Activated CD4-positive, alpha-beta T cell treated with anti-CD3 and anti-CD28 coated beads for 48 hours (primary cell): ENCODE measurements at regions not wholly inside any gene's neighbourhood (a gene's known extent, or its start where the extent isn't known, plus 50 kb on each side); places are given as distances from the start of the nearest gene placed in this dataset.
A peak's percentile ranks its signal among the peaks of the same experiment; 100 is the strongest.

Experiments
- DNase-seq: peaks from one replicate; pipeline ENCODE4 v3.0.0-alpha.2; 2020

DNA sequence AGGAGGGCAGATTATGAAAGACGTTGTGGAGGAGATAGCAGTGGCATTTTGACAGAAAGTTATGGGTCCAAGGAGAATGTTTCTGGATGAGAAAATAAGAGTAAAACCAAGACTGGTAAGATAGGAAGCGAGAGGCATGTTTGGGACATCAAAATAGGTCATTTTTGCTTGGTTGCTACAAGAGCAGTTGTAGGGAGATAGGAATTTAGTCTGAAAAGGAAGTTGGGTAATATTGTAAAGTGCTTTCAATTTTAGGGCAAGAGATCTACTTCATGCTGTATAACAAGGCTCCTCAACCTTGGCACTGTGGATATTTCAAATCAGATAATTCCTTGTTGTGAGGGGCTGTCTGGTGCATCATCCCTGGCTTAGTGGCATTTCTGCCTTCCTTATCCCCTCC, 118.0 kb upstream of the DPH6 start:
- DNase-seq, result no peak

DNA sequence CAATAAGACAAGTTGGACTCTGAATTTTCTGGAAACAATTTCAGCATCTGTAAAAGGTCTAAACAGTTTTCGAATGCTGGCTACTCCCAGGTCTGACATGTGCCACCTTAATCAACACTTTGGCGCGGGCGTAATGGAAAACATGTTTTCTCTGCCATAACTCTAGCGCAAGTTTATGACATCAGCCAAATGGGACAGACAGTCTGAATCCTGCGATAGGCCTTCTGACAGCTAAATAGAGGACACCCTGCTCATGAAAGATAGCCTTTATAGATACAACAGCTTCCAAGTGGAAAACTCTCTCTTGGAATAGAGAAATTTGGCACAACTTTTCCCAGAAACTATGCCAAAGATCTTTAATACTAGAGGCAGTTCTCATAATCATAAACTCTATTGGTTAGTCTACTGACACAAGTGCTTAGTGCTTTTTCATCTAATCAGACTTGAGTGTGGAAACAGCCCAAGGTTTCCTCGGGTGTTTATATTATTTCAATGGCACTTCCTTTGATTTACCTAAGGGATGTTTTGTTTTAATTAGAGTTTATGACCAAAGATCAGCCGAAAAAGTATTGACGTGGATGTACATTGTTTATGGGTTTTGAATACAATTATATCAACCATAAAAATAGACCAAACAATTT, 120.1 kb upstream of the DPH6 start:
- DNase-seq, result no peak

GRCh38 chr15:35667908-35668307, 121.9 kb upstream of the DPH6 start:
- no peak for DNase-seq

GRCh38 chr15:35669021-35669420, 123.1 kb upstream of the DPH6 start:
- DNase-seq, result no peak

DNA sequence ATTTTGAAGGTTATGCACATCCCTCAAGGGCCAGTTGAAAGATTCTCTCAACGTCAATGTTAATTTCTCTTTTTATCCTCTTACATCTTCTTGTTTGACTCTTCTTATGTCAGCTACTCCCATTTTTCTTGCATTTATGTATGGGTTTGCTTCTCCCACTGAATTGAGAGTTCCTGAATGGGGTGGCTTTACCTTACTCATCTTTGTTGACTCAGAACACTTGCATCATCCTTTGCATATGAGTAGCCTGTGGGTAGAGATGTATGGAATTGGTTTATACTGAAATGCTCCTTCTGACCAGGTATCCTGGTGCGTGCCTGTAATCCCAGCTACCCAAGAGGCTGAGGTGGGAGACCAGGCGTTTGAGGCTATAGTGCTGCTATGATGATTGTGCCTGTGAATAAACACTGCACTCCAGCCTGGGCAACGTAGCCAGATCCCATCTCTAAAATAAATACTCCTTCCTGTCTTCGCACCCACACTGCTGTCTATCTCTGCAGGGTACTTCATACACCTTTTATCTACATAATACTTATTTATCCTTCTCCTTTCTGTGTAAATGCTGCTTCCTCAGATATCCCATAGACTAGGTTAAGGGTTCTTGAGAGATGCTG, 123.6 kb upstream of the DPH6 start:
- no peak for DNase-seq

DNA sequence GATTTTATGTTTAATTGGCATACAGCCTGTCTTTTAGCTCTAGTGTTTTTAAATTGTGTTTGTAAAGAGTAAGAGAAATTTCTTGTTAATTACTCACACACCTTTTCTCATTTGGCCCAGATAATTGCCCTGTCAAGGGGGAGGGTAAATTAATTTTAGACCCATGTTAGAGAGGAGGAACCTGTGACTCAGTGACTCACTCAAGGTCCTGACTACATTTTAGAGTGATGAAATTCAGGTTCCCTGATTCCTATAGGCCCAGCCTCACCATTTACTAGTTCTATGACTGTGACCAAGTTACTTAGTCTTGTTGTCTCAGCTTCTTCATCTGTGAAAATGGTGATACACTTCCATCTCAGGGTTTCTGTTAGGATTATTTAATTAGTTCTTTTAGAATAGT, 125.2 kb upstream of the DPH6 start:
- DNase-seq, result no peak

- no peak for DNase-seq
These were observed 126.0 kb upstream of the DPH6 start for GRCh38 chr15:35671981-35672380.

DNA sequence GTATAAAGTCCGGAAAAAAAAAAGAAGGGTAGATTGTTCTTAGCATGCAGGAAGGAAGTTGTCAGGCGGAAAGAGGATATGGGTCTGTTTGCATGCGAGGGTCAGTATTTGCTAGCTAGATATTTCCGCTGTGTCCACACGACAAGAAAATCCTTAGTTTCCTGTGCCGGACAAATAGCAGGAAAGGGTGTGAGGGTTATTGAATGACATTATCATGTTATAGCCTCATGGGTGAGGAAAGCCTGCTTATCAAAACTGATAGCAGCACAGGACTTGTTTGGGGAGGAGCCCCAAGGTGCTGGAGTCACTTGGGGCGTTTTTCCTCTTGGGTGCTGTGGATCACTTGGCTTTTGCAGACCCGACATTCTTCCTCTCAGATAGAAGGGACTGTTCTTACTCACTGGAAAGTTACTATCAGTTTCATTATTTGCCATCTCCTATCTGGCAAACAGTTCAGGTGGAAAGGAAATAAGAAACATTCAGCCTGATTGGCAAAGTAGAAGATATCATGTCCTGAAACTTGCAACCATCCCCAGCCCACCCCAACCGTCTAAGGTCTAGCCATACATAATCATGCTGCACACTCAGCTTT, 127.2 kb upstream of the DPH6 start:
- peak; percentile 5 for DNase-seq

- DNase-seq, result no peak
These were observed 129.2 kb upstream of the DPH6 start for GRCh38 chr15:35674873-35675781.

DNA sequence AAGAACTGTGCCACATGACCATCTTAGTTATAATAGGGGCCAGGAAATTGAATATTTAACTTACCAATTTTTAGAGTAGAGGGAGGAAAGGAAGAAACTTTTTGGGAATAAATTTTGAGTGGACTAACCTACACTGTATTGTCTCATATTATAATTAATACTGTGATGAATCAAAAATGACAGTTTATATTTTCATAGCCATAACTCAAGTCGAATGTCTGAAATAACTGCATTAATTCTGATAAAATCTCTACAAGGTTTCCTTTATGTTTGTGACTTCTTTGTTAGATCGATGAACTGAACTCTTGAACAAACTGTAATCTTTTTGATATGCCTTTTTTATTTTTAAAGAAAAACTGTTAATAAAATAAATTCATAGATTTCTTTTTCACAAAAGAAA, 132.8 kb upstream of the DPH6 start:
- DNase-seq, result no peak

DNA sequence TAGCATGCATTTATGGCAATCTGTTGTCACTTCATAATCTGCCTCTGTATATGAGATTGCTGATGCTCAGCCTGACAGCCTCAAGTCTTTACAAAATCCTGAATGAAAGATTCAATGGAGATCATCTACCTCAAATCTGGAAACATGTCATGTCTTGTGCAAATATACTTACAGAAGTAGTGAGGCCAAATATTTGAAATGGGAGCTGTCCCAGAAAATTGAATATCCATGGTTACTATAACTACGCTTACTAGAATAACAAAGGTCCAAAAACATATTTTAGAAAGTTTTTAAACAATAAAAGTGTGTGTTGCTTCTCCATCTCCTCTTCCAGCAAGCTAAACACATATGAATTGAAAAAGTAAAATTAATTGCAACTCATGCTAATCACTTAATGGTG, 133.2 kb upstream of the DPH6 start:
- no peak for DNase-seq

DNA sequence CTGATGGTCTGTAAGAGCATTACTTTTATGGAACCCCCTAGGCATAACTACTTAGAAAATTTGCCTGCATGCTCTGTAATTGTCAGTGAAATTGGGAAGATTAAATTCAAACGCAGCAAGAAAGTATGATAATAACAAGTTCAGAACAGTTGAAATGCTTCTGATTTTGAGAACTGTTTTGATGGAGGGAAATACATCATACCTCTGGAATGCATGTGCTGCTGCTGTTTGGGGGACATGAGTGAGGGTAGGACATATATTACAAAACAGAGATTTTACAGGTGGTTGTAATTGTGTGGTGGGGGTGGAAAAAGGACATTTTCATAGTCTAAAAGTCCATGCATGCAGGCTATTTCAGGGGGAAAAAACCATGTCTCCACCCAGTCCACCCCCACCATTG, 135.0 kb upstream of the DPH6 start:
- DNase-seq, result no peak

DNA sequence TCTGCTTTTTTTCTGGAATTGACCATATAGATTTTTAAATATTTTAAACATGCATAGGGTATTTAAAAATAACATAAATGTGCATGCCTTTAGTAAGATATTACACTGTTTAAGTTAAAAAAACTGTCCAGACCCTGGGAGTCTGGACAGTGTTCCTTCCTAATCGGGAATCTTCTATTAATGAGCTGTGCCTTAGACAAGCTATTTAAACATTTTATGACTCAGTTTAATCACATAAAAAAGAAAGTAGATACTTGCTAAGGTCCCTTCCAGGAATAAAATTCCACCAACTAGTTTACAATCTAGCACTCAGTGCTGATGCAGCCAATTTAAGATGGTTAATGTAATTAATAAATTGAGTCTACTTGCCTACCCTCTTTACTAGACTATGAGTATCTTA, 140.4 kb upstream of the DPH6 start:
- no peak for DNase-seq

DNA sequence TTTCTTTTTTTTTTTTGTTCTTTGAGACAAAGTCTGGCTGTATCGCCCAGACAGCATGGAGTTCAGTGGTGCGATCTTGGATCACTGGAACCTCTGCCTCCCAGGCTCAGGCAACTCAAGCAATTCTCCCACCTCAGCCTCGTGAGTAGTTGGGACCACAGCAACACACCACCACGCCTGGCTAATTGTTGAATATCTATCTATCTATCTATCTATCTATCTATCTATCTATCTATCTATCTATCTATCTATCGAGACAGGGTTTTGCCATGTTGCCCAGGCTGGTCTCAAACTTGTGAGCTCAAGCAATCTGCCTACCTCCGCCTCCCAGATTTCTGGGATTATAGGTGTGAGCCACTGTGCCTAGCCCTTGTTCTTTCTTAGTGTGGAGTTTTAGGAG, 143.3 kb upstream of the DPH6 start:
- DNase-seq, result no peak

DNA sequence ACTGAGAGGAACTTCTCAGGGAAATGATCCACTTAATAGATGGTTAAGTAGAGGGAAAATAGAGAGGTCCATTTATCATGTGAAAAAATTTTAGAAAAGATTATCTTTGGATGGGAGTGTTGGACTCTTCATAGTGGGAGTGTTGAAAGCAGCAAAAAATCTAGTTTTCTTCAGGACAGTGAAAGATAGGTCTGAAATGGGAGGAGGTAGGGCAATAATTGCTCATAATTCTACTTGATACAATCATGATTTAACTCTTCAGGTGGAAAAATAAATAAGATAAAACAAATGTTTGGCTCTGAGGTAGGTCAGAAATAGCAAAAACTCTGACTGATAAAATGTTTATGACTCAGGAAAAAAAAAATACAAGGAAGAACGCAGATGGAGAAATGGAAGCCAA, 144.1 kb upstream of the DPH6 start:
- DNase-seq, result no peak

- DNase-seq, result no peak
These were observed 144.7 kb upstream of the DPH6 start for GRCh38 chr15:35690698-35691116.

DNA sequence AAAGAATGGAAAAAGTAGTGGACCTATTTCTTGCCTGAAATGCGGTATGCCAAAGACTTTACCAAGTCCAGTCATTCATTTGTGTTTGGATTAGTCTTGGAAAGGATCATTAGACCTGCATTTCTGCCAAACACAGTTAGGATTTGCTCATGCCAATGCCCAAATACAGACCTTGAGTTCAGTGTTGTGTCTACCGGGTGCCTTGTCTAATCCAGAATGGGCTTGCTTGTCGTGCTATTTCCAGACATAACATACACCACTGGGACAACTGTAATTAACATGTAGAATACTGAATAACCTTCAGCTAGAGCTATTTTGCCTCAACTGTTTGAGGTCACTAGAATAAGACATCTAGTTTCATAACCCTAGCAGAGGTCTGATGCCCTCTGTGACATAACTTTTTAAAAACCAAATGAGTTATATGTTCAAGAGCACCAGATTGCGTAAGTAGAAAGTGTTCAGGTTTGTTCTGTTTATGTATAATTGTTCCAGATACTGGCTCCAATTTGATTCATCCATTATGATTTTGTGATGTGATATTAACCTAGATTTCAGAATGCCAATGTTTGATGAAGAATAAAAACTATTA, 145.3 kb upstream of the DPH6 start:
- no peak for DNase-seq

- no peak for DNase-seq
These were observed 146.2 kb upstream of the DPH6 start for GRCh38 chr15:35691891-35692867.

DNA sequence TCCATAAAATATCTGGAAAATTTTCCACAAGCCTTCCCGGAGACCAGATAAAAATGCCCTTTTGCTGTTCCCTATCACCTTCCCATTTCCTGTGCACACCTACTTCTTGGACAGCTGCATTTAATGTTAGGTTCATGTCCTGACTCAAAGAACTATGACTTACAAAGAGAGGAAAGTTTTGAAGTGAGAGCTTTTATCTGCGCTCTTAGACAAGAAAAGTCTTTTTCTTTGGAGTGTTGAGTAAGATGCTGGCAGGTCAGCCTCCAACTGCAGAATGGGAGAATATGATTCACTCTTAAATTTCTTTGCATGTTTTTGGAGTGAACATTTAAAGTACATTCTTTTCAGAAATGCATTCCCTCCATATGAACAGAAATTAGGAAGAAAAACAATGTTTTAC, 147.3 kb upstream of the DPH6 start:
- no peak for DNase-seq

GRCh38 chr15:35693886-35694285, 147.9 kb upstream of the DPH6 start:
- DNase-seq, result no peak

DNA sequence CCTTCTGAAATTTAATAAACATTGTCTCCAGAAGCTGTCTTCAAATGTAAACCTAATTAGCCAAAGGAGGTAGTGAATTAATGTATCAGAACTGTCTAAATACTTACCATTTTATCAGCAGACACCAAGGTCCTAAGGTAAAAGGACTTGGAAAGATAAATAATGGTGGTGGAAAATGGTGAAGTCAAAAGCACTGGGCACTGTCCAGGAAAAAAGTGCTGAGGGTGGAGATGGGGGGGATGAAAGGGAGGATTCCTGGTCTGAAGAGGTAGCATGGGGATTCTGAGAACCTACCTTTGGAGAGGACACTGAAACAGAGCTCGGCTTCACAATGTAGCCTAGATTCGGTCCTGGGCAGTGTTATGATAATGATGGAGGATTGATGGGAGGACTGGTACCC, 149.0 kb upstream of the DPH6 start:
- no peak for DNase-seq

- no peak for DNase-seq
These were observed 150.8 kb upstream of the DPH6 start for GRCh38 chr15:35696767-35697231.
